HEK293 (cell line): ENCODE measurements at regions not wholly inside any gene's neighbourhood (a gene's known extent, or its start where the extent isn't known, plus 50 kb on each side); places are given as distances from the start of the nearest gene placed in this dataset.

ENCODE experiments used
- CTCF ChIA-PET: fragments of 350-600 bp; formaldehyde crosslinking; extraction: SDS; loops from one replicate; lab custom pipeline; 2021; ENCODE audit warnings: antibody characterized with exemption; lab: Yijun Ruan, JAX
- POLR2A ChIA-PET: fragments of 300-600 bp; formaldehyde crosslinking; extraction: SDS; loops from one replicate; lab custom pipeline; 2020; ENCODE audit warnings: antibody characterized with exemption, inconsistent platforms; lab: Yijun Ruan, JAX
- H3K27ac ChIP-seq: fragments of 200-500 bp; sonication (Bioruptor generic); 2 replicates; pipeline ENCODE4 v1.5.1; 2014; ENCODE audit warnings: low read depth, low read length, control low read depth, inconsistent platforms; ENCODE audit errors: extremely low read depth
- H3K36me3 ChIP-seq, 2 experiments: fragments of 200-500 bp in 1 of 2; sonication (Bioruptor generic) in 1 of 2; 1 replicate in 1 of 2; 2 replicates in 1 of 2; pipeline ENCODE4 v1.5.1; 2014 to 2017; ENCODE audit warnings: inconsistent platforms in 2 of 2, low read length in 2 of 2; ENCODE audit not compliant: control insufficient read depth in 2 of 2, insufficient read depth in 1 of 2
- H3K4me1 ChIP-seq: fragments of 200-500 bp; sonication (Bioruptor generic); 2 replicates; pipeline ENCODE4 v1.5.1; 2014; ENCODE audit warnings: mild to moderate bottlenecking, low read length, inconsistent platforms; ENCODE audit not compliant: control insufficient read depth, insufficient read depth
- H3K4me3 ChIP-seq: 2 replicates; pipeline ENCODE4 v1.5.1; 2011; ENCODE audit warnings: low read depth, mild to moderate bottlenecking, control low read depth, low read length, moderate library complexity
- H3K9me3 ChIP-seq: fragments of 200-500 bp; sonication (Bioruptor generic); 2 replicates; pipeline ENCODE4 v1.5.1; 2014; ENCODE audit warnings: low read depth, low read length, inconsistent platforms; ENCODE audit not compliant: control insufficient read depth, insufficient read depth
- EGR2 ChIP-seq: fragments of 450-650 bp; formaldehyde crosslinking; IDR thresholded peaks from 2 replicates; pipeline ENCODE4 v1.5.1; 2016; ENCODE audit warnings: low read depth, missing biosample characterization, missing genetic modification characterization
- HOXD13 ChIP-seq: sonication (generic); formaldehyde crosslinking; IDR thresholded peaks from 2 replicates; pipeline ENCODE4 v1.8.0; 2022; ENCODE audit warnings: missing genetic modification reagents, borderline replicate concordance
- MYNN ChIP-seq: fragments of 450-650 bp; formaldehyde crosslinking; IDR thresholded peaks from 2 replicates; pipeline ENCODE4 v1.5.1; 2016; ENCODE audit warnings: missing biosample characterization, missing genetic modification characterization, borderline replicate concordance
- SP7 ChIP-seq: fragments of 450-650 bp; formaldehyde crosslinking; IDR thresholded peaks from 2 replicates; pipeline ENCODE4 v1.5.1; 2016; ENCODE audit warnings: missing biosample characterization, missing genetic modification characterization
- ZFP41 ChIP-seq: fragments of 450-650 bp; formaldehyde crosslinking; IDR thresholded peaks from 2 replicates; pipeline ENCODE4 v1.5.1; 2016; ENCODE audit warnings: missing biosample characterization, missing genetic modification characterization, borderline replicate concordance
- ZFP69B ChIP-seq: fragments of 450-650 bp; formaldehyde crosslinking; IDR thresholded peaks from 2 replicates; pipeline ENCODE4 v1.5.1; 2016; ENCODE audit warnings: missing biosample characterization, missing genetic modification characterization
- ZIC2 ChIP-seq: fragments of 450-650 bp; formaldehyde crosslinking; IDR thresholded peaks from 2 replicates; pipeline ENCODE4 v1.5.1; 2016; ENCODE audit warnings: missing biosample characterization, missing genetic modification characterization
- ZNF10 ChIP-seq: fragments of 450-650 bp; formaldehyde crosslinking; IDR thresholded peaks from 2 replicates; pipeline ENCODE4 v1.5.1; 2017; ENCODE audit warnings: missing biosample characterization, missing genetic modification characterization
- ZNF133 ChIP-seq: fragments of 450-650 bp; formaldehyde crosslinking; IDR thresholded peaks from 2 replicates; pipeline ENCODE4 v1.5.1; 2016; ENCODE audit warnings: missing biosample characterization, missing genetic modification characterization
- ZNF146 ChIP-seq: fragments of 450-650 bp; formaldehyde crosslinking; IDR thresholded peaks from 2 replicates; pipeline ENCODE4 v1.5.1; 2016; ENCODE audit warnings: missing biosample characterization, missing genetic modification characterization
- ZNF292 ChIP-seq: fragments of 450-650 bp; formaldehyde crosslinking; IDR thresholded peaks from 2 replicates; pipeline ENCODE4 v1.5.1; 2016; ENCODE audit warnings: low read depth, missing biosample characterization, missing genetic modification characterization, borderline replicate concordance
- ZNF341 ChIP-seq: fragments of 450-650 bp; formaldehyde crosslinking; IDR thresholded peaks from 2 replicates; pipeline ENCODE4; 2016; ENCODE audit warnings: low read depth, missing biosample characterization, missing genetic modification characterization
- ZNF391 ChIP-seq: fragments of 450-650 bp; formaldehyde crosslinking; IDR thresholded peaks from 2 replicates; pipeline ENCODE4 v1.5.1; 2016; ENCODE audit warnings: low read depth, missing biosample characterization, missing genetic modification characterization, borderline replicate concordance
- ZNF423 ChIP-seq: fragments of 450-650 bp; formaldehyde crosslinking; IDR thresholded peaks from 2 replicates; pipeline ENCODE4 v1.5.1; 2016; ENCODE audit warnings: missing biosample characterization, missing genetic modification characterization
- ZNF501 ChIP-seq: fragments of 450-650 bp; formaldehyde crosslinking; IDR thresholded peaks from 2 replicates; pipeline ENCODE4 v1.5.1; 2016; ENCODE audit warnings: missing biosample characterization, missing genetic modification characterization
- ZNF529 ChIP-seq: fragments of 450-650 bp; formaldehyde crosslinking; IDR thresholded peaks from 2 replicates; pipeline ENCODE4 v1.5.1; 2017; ENCODE audit warnings: missing genetic modification characterization, missing biosample characterization; ENCODE audit not compliant: insufficient replicate concordance
- ZNF621 ChIP-seq: fragments of 450-650 bp; formaldehyde crosslinking; IDR thresholded peaks from 2 replicates; pipeline ENCODE4 v1.5.1; 2017; ENCODE audit warnings: missing biosample characterization, missing genetic modification characterization
- ZNF623 ChIP-seq: fragments of 450-650 bp; formaldehyde crosslinking; IDR thresholded peaks from 2 replicates; pipeline ENCODE4 v1.5.1; 2016; ENCODE audit warnings: missing biosample characterization, missing genetic modification characterization
- TF ChIP-seq, protein P1 (sequence below): fragments of 450-650 bp; formaldehyde crosslinking; IDR thresholded peaks from 2 replicates; pipeline ENCODE4 v1.5.1; 2016; ENCODE audit warnings: missing biosample characterization, missing genetic modification characterization
- TF ChIP-seq, protein P2 (sequence below): fragments of 450-650 bp; formaldehyde crosslinking; IDR thresholded peaks from 2 replicates; pipeline ENCODE4 v1.5.1; 2016; ENCODE audit warnings: missing biosample characterization, missing genetic modification characterization
- TF ChIP-seq, protein P3 (sequence below): fragments of 450-650 bp; formaldehyde crosslinking; IDR thresholded peaks from 2 replicates; pipeline ENCODE4 v1.5.1; 2017; ENCODE audit warnings: missing biosample characterization, missing genetic modification characterization
- TF ChIP-seq, protein P4 (sequence below): fragments of 450-650 bp; formaldehyde crosslinking; IDR thresholded peaks from 2 replicates; pipeline ENCODE4 v1.5.1; 2017; ENCODE audit warnings: missing biosample characterization, mild to moderate bottlenecking, missing genetic modification characterization, moderate library complexity
- TF ChIP-seq, protein P5 (sequence below): fragments of 450-650 bp; formaldehyde crosslinking; IDR thresholded peaks from 2 replicates; pipeline ENCODE4 v1.5.1; 2016; ENCODE audit warnings: missing biosample characterization, missing genetic modification characterization

DNA sequence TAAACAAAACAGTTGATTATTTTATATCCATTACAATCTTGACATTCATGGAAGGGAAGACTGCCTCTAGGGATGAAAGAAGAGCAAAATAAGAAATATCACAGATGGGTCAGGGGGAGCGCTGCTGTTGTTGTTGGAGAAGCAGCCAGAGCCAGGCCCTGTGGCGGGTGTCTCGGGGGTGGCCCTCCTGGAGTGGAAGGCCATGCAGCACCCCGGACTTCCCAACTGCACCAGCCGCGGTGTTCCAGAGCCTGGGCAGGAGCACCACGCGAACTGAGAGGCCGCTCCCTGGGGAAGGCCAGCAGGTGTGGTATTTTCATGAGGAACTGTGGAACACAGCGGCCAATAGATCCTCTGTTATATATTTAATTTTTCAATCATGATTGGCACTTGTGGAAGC is 72.4 kb upstream of the VSTM2A start (continued):
- TF ChIP-seq ZNF423 (no peak), ZNF133 (tag by site-specific recombination) (no peak), ZNF341 (tag by site-specific recombination) (no peak), ZNF501 (no peak), SP7 (tag by site-specific recombination) (no peak), ZIC2 (tag by site-specific recombination) (no peak), HOXD13 (no peak), ZNF529 (tag by site-specific recombination) (no peak), ZNF146 (no peak)
- TF ChIP-seq, protein P1, sequence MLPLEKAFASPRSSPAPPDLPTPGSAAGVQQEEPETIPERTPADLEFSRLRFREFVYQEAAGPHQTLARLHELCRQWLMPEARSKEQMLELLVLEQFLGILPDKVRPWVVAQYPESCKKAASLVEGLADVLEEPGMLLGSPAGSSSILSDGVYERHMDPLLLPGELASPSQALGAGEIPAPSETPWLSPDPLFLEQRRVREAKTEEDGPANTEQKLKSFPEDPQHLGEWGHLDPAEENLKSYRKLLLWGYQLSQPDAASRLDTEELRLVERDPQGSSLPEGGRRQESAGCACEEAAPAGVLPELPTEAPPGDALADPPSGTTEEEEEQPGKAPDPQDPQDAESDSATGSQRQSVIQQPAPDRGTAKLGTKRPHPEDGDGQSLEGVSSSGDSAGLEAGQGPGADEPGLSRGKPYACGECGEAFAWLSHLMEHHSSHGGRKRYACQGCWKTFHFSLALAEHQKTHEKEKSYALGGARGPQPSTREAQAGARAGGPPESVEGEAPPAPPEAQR (tag by site-specific recombination), result no peak

DNA sequence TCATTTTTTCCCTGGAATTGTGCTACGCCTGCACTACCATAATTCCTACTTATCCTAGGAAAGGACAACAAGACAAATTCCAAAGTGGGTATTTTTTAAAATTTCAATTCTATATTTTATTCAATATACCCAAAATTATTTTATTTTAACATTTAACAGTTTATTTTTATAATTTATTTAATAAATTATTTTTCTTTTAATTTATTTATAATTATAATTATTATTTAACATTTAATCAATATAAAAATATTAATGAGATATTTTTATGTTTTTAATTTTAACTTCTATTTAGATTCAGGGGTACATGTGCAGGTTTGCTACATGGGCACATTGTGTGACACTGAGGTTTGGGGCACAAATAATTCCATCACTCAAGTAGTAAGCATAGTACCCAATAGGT is 65.6 kb upstream of the VSTM2A start:
- no peaks in the 10 kb centered on the region for H3K9me3 ChIP-seq
- no peak overlapping the region for H3K27ac ChIP-seq
- TF ChIP-seq, protein P2, sequence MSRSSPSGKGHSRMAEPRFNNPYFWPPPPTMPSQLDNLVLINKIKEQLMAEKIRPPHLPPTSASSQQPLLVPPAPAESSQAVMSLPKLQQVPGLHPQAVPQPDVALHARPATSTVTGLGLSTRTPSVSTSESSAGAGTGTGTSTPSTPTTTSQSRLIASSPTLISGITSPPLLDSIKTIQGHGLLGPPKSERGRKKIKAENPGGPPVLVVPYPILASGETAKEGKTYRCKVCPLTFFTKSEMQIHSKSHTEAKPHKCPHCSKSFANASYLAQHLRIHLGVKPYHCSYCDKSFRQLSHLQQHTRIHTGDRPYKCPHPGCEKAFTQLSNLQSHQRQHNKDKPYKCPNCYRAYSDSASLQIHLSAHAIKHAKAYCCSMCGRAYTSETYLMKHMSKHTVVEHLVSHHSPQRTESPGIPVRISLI (tag by site-specific recombination), result no peak
- TF ChIP-seq ZNF391 (tag by site-specific recombination) (no peak), EGR2 (no peak), ZNF10 (no peak), ZFP41 (tag by site-specific recombination) (no peak), ZNF292 (no peak), ZNF621 (tag by site-specific recombination) (no peak), ZNF623 (tag by site-specific recombination) (no peak), MYNN (no peak), ZFP69B (tag by site-specific recombination) (no peak)
- TF ChIP-seq, protein P3, sequence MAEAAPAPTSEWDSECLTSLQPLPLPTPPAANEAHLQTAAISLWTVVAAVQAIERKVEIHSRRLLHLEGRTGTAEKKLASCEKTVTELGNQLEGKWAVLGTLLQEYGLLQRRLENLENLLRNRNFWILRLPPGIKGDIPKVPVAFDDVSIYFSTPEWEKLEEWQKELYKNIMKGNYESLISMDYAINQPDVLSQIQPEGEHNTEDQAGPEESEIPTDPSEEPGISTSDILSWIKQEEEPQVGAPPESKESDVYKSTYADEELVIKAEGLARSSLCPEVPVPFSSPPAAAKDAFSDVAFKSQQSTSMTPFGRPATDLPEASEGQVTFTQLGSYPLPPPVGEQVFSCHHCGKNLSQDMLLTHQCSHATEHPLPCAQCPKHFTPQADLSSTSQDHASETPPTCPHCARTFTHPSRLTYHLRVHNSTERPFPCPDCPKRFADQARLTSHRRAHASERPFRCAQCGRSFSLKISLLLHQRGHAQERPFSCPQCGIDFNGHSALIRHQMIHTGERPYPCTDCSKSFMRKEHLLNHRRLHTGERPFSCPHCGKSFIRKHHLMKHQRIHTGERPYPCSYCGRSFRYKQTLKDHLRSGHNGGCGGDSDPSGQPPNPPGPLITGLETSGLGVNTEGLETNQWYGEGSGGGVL (tag by site-specific recombination), result no peak
- TF ChIP-seq, protein P4, sequence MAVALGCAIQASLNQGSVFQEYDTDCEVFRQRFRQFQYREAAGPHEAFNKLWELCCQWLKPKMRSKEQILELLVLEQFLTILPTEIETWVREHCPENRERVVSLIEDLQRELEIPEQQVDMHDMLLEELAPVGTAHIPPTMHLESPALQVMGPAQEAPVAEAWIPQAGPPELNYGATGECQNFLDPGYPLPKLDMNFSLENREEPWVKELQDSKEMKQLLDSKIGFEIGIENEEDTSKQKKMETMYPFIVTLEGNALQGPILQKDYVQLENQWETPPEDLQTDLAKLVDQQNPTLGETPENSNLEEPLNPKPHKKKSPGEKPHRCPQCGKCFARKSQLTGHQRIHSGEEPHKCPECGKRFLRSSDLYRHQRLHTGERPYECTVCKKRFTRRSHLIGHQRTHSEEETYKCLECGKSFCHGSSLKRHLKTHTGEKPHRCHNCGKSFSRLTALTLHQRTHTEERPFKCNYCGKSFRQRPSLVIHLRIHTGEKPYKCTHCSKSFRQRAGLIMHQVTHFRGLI (tag by site-specific recombination), result no peak
- TF ChIP-seq, protein P5, sequence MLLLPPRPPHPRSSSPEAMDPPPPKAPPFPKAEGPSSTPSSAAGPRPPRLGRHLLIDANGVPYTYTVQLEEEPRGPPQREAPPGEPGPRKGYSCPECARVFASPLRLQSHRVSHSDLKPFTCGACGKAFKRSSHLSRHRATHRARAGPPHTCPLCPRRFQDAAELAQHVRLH, result no peak
- CTCF ChIA-PET, result interaction anchor here (0.8 to 1.1 kb wide), 2 partner anchors 13 to 19 kb away, joined by 3 to 4 read pairs; no protein-coding TSS in a partner anchor
- H3K4me1 ChIP-seq, result no peaks in the 10 kb centered on the region
- H3K36me3 ChIP-seq, result no peaks in the 10 kb centered on the region
- H3K4me3 ChIP-seq, result no peak overlapping the region
- POLR2A ChIA-PET, result no interaction called here
